GM03348 (cell line): ENCODE measurements at regions not wholly inside any gene's neighbourhood (a gene's known extent, or its start where the extent isn't known, plus 50 kb on each side); places are given as distances from the start of the nearest gene placed in this dataset.
A peak's percentile ranks its signal among the peaks of the same experiment; 100 is the strongest.

Experiments used
- DNase-seq: peaks from one replicate; pipeline ENCODE4 v3.0.0; 2012; ENCODE audit warnings: low spot score

GRCh38 chr3:159127021-159127392, 325.2 kb downstream of the MFSD1 start:
- no peak for DNase-seq

- peak; percentile 49 for DNase-seq
Observed at GRCh38 chr3:159128628-159129027, 326.8 kb downstream of the MFSD1 start.

GRCh38 chr3:159130108-159130507, 328.3 kb downstream of the MFSD1 start:
- DNase-seq, result no peak

- DNase-seq, result no peak
Observed at GRCh38 chr3:159131376-159131775, 329.5 kb downstream of the MFSD1 start.

GRCh38 chr3:159137949-159138348, 336.1 kb downstream of the MFSD1 start:
- no peak for DNase-seq

GRCh38 chr3:159139326-159139725, 337.5 kb downstream of the MFSD1 start:
- DNase-seq, result no peak

- DNase-seq, result no peak
Observed at GRCh38 chr3:159144472-159144871, 342.6 kb downstream of the MFSD1 start.

GRCh38 chr3:159144891-159145290, 343.0 kb downstream of the MFSD1 start:
- DNase-seq, result no peak

GRCh38 chr3:159146392-159146791, 344.5 kb downstream of the MFSD1 start:
- no peak for DNase-seq

GRCh38 chr3:159146856-159147435, 345.1 kb downstream of the MFSD1 start:
- no peak for DNase-seq

GRCh38 chr3:159147813-159148212, 346.0 kb downstream of the MFSD1 start:
- no peak for DNase-seq

GRCh38 chr3:159148466-159148865, 346.6 kb downstream of the MFSD1 start:
- no peak for DNase-seq

GRCh38 chr3:159149131-159149530, 347.3 kb downstream of the MFSD1 start:
- DNase-seq, result no peak

- no peak for DNase-seq
Observed at GRCh38 chr3:159149633-159150032, 347.8 kb downstream of the MFSD1 start.

- DNase-seq, result no peak
Observed at GRCh38 chr3:159150180-159150579, 348.3 kb downstream of the MFSD1 start.

GRCh38 chr3:159151130-159151529, 349.3 kb downstream of the MFSD1 start:
- no peak for DNase-seq

- DNase-seq, result no peak
Observed at GRCh38 chr3:159157275-159157674, 355.4 kb downstream of the MFSD1 start.

GRCh38 chr3:159158213-159158612, 356.4 kb downstream of the MFSD1 start:
- DNase-seq, result no peak

- DNase-seq, result no peak
Observed at GRCh38 chr3:159158801-159159200, 356.9 kb downstream of the MFSD1 start.

GRCh38 chr3:159159546-159159945, 357.7 kb downstream of the MFSD1 start:
- DNase-seq, result no peak

GRCh38 chr3:159163656-159164055, 361.8 kb downstream of the MFSD1 start:
- DNase-seq, result no peak

- no peak for DNase-seq
Observed at GRCh38 chr3:159165961-159166360, 364.1 kb downstream of the MFSD1 start.

GRCh38 chr3:159166899-159167586, 365.2 kb downstream of the MFSD1 start:
- DNase-seq, result no peak

- DNase-seq, result no peak
Observed at GRCh38 chr3:159168788-159169187, 366.9 kb downstream of the MFSD1 start.
